Hippocampal formation (tissue), 2 donors: ENCODE measurements at regions not wholly inside any gene's neighbourhood (a gene's known extent, or its start where the extent isn't known, plus 50 kb on each side); places are given as distances from the start of the nearest gene placed in this dataset.

Experiments
- DNase-seq, 2 donors: peaks; one replicate each; lab custom pipeline; 2025; lab: John Stamatoyannopoulos, UW

DNA sequence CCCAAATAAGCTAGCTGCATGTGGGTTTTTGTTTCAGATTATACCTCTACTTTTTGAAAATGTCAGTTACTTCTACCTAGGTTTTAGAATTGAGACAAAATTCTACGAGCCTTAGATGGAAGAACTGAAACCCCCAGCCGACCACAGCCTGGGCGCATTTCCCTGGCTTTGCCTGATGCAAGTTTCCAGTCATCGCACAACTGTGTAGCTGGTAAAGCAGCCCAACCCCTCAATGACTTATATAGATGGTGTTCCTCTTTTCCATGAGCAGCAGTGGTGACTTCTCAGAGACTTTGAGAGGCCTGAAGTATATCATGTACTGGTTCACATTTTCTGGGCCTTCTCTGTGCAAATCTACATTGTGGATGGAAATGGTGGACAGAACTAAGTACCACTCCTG lies 515.4 kb upstream of the RAB6C start:
- DNase-seq: no peak

DNA sequence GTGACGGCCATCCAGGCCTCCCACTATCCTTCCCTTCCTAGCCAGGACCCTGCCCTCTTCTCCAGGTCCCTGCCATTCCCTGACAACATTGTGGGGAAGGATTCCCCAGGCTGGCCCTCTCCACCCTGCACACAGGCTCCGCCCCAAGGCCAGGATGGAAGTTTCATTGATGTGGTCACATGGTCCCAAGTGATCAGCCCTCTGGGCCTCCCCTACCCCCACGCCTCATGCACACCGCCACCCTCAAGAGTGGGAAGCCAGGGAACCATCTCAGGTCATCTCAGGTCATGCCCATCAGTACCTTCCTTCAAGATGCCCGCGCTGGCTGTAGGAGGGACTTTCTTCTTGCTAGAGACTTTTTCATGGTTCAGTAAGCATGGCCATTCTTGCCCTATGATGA lies 514.8 kb upstream of the RAB6C start:
- DNase-seq: no peak

DNA sequence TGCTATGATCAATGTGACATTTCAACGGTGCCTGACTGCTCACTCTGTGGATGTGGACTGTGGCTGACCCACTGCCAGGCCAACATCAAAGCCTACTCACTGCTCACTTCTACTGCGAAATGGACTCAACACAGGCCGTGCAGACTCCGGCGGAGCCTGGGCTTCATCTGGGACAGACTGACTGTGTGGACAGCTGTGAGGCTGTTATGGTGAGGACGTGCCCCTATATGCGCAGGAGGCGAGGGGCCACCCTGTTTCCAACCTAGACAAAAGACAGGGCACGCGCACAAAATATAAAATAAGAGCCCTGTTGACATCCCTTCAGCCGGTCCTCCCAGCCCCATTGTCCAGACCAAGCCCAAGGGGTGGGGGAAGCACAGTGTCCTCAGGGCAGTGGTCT lies 514.4 kb upstream of the RAB6C start:
- DNase-seq: no peak

DNA sequence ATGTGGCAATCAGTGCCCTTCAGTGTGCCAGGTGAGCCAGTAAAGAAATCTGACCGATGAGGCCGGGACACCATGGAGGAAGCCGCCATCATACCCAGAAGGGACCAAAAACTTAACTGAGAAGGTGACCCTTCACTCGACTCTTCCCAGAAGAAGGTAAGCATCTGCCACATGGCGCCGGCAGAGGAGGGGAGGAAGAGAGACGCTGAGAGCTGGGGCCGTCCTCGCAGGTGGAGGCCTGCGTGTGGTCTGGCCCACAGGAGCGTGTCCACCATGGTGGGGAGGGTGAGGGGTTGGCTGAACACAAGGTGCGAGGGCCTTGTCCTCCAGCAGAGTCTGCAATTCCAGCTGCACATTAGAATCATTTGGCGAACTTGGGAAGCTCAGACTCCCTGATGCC lies 513.1 kb upstream of the RAB6C start:
- DNase-seq: no peak

DNA sequence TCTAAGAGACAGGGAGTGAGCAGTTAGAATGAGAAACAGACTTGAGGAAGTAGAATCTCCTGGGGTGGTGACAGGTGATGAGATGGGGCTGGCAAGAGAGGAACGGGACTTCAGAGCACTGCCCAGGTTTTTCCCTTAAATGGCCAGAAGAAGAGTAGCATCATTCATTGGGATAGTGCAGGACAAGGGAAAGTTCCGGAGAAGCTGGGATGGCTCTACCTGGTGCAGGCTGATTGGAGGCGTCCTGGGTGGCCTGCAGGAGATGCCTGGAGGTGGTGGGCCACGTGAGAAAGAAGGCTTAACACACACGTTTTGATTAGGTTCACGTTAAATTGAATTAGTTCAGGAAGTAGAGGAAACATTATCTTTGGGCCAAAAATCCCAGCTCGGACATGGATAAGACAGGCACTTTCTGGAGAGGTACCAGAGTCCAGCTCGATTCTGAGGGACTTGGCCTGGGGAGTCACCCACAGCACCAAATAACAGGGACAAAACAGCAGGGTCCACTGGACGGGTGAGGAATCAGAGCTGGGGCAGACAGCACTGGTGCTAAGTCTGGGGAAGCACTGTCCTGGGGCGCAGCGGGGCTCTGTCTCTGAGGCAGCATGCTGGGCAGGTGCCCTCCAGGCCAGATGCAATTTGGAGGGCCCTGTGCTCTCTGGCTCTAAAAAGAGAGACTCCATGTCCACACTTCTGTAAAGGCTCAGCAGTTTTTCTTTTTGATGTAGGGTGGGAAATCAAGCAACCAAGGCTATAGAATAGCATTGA lies 512.3 kb upstream of the RAB6C start:
- DNase-seq: no peak

DNA sequence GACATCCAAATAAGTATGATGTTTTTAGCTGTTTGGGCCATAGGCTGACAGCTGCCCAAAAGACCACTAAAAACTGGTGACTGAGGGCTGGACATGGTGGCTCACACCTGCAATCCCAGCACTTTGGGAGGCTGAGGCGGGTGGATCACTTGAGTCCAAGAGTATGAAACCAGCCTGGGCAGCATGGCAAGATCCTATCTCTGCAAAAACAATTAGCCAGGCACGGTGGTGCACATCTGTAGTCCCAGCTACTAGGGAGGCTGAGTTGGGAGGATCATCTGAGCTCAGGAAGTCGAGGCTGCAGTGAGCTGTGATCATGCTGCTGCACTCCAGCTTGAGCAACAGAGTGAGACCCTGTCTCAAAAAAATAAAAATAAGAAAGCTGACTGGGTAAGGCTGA lies 511.5 kb upstream of the RAB6C start:
- no peak for DNase-seq

DNA sequence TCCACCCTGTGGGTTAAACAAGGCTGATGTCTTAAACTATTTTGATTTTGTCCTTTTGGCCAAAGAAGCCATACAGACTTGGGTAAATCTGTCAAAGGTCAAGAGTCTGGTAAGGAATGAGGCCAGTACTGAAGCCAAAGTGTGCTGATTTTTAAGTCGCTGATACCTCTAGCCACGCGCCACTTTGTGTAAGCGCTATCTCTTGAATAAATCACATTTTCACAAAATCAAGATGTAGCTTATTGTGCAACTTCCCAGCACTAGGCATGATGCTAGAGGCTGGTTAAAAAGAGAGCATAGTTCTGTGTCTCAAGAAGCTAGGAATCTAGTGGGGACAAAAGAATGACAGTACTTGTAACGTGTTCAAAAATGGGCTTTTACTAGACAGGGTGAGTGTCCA lies 510.6 kb upstream of the RAB6C start:
- DNase-seq: no peak

DNA sequence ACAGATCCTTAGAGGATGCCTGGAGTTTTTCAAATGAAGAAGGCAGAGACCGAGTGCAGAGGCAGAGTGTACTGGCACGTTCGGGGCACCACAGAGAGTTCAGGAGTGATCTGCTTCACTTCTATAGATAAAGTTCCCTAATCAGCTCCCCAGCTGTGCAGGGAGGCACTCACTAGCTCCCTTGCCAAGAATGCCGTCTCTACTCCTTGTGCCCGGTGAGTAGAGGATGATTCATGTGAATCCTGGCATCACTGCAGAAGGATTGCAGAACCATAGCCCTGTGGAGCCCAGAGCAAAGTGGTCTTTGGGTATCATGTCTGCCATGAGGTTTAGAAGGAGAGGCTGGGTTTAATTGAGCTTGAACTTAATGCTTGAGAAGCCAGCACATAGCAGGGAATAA lies 510.1 kb upstream of the RAB6C start:
- no peak for DNase-seq

DNA sequence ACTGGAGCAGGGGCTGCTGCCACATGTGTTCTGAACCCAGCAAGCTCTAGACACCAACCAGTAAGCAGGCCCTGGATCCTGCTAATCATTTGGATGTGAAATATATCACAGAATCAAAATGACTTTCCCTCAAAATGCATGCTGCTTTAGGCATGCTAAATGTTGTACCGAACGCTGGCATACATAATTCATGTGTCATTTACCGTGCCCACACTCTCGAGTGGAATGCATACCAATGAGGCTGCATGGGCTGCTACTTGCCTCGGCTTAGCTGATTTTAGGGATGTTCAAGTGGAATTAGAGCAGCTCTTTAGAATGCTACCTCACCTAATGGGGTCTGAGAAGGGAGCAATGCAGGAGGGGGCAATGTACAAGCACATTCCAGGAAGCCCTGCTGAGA lies 509.6 kb upstream of the RAB6C start:
- DNase-seq: no peak

DNA sequence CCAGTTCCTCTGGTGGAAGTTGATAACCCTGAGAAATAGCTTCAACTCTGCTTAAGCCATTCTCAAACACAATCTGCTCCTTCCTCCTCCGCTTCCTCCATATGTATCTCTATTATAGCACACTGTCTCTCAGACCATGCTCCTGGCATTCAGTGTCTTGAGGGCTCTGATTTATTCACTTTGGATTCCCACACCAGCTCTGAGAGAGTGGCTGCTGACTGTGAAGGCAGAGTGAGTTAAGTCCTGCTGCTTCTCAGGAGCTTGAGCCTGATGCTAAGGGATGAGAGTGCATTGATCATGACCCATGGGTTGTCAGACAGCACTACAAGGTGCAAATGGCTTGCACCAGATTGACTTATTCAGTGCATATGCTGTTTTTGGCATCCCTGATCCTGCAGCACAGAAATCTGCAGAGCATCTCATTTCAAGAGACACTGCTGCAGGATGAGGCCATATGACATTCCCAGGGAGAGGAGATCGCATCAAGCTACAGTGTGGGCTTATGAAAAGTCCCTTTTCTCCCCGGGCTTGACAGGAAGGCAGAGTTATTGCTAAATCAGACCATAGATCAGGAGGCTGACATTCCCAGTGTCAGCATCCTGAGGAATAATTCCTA lies 500.5 kb upstream of the RAB6C start:
- no peak for DNase-seq

DNA sequence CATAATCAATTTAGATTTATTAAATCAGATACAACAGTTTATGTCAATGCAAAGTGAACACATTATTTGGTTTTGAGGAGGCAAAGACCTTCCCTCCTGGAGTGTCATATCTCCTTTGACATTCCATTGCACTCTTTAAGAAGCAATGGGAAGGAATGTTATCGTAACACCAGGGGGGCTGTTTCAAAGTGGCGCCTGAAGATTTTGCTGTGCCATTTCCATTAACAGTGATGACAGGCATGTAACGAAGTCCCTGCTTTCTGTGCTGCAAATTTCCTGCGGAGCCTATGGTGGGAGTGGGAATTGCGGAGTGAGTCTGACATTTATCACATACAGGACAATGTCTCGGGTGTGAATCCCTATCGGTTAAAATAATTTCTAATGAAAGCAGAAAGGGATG lies 499.6 kb upstream of the RAB6C start:
- DNase-seq: no peak

DNA sequence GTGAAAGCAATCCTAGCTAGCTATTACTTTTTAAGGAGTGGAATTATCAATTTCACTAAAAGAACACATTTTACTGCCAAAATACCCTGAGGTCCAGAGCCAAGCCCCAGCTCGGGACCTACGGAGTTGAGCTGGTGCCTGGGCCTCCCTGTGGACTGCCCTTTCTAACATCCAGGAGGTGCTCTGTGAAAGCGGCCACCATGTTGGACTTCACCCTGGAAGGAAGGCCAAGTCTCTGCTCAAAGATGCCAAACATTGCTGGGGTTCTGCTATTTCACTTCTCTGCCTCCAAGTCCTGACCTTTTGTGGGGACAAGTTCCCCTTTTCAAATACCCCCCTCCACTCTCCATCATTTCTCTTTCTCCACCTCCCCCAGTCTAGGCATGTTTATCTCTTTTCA lies 498.7 kb upstream of the RAB6C start:
- DNase-seq: no peak

DNA sequence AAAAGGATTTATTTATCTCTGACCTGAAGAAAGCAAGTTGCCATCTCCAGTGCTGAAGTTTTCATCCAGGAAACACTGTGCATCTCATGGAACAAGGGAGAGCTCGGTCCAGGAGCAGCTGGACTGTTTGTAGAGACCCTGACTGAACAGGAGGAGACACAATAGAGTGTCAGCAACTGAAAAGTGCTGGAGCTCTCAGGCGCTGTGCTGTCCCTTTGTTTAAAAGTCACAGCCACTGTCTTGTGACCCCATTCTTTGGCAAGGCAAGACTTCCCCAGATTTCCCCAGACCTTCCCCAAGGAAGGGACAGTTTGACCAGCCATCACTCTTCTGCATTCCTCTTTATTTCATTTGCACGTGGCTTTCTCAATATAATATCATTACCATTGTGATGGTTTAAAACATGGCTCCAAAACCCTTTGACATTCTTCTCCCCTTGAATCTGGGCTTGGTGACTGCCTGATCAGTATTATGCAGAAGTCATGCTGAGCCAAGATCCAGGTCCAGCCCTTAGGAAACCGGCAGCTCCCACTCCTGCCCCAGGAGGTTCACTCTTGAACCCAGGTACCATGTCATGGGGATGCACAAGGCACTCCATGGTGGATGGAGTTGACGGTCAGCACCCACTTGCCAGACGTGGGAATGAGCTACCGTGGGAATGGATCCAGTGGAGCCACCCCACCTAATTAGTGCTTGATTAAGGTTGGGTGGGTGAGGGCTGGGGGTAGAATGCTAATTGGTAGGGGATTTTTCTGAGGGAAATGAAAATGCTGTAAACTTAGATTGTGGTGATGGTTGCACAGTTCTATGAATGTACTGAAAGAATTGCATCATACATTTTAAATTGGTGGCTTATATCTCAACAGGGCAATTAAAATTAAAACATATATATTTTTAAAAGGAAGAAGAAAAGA lies 497.9 kb upstream of the RAB6C start:
- DNase-seq: no peak

DNA sequence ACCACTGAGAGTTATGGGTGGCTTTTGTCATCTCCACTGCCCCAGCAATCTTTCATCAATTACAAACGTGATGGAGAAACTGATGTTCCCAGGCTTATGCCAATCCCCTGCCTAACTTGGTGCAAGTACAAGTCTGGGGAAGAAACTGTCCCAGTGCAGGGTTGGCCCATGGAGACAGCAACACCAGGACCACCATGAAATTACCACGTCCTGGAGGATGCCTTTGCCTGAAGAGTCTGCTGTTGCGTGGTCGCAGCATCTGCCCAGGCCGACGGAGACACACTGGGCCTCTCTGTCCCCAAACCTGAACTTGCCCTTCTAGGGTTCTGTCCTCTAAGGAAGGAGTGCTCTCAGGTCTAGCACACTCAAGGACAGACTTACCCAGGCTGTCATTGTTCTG lies 496.8 kb upstream of the RAB6C start:
- DNase-seq: no peak

DNA sequence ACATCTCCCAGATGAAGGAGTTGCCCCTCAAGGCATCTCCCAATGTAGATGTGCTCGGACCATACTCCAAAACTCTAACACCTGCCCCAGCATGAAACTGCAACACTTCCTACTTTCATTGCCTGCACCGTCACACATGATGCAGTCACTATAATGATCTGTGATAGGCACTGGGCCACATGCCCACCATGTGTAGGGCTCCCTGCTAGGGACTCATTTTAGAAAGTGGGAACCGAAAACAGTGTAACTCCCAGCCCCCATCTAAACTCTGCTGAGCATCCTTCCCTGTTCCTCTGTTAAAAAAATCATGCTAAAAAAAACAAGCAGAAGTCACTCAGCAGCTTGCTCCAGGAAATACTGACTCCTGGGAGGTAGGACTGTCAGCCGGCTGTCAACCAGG lies 496.1 kb upstream of the RAB6C start:
- no peak for DNase-seq

DNA sequence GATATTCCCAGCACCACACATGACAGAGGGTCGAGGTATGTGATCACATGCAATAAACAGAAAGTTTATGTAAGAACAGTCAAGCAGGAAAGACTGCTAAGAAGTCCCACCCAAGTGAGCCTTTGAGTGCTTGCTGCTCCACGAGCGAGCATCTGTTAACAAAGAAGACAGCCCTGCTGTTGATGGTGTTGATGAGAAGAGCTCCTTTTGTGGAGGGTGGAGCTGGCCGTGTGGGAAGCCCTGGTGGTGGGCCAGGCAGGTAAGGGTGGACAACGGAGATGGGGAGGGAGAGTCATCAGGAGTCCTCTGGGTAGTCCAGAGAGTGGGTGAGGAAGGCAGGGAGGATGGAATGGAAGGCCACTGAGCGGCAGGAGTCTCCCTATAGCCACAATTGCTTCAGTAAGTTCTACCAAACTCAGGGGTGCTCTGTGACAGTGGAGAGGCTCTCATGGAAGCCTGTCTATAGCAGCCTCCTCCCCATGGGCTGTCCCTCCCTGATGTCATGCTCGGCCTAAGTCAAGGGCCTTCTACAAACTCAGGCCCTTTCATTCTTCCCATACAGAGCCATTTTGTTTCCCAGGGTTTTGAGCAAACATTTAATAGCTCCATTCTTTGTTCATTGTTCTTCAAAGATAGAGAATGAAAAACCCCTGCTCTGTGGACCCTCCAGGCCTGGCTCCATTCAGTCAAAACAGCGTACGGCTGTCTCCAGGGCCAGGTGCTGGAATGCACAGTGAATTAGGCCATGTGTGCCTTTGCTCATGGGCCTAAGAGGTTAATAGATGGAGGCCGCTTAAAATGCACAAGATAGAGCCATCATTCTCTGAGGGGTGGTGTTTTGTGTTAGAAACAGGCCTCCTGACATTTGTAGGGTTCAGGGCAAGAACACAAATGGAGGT lies 494.2 kb upstream of the RAB6C start:
- no peak for DNase-seq

DNA sequence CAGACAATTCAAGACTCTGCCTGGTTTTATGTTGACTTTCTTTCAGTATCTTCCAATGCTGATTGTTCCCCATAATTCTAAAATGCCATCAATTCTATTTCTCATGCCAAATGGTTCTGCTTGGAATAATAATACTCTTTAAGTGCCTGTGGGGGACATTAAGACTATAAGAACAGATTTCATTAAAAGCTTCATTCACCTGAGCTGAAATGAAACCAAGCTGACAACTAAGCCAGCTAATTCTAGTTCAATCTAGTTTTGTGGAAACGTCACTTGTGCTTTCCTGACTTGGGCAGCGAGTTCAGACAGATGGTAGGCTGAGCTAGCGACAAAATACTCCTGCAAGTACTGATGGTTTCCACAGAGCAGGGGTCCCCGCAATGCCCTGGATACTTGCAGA lies 491.1 kb upstream of the RAB6C start:
- DNase-seq: no peak

DNA sequence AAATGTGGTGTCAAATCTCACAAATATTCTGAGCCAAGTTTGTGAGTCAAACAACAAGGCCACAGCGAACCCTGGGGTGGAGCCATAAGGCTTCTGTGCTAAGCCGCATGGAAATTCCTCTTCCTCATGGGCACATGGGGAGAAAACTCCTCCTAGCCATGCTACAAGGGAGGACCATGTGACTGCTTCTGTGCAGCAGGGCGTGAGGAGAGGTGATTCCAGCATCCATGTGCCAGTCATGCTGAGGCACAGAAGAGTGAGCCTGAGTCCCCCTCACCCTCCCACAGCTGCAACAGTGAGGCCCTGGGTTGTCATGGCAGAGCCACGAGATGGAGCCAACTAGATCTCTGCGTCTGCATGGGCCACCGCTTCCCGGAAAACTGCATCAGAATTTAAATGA lies 488.8 kb upstream of the RAB6C start:
- DNase-seq: no peak

DNA sequence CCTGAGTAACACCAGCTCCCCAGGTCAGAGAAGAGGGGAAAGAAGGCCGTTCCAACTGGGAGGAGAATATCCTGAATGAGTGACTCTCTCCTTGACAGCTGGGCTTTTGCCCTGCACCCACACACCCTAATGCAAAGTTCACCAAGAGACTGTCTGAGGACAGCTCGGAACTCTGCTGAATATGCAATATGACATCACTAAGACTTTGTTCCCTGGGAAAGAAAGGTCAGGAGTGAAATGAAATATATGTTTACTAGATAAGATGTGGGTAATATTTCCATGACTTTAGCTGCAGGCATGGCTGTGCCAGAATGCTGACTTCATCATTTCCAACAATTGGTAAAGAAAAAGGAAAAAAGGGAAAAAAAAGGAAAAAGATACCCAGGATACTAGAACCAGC lies 488.2 kb upstream of the RAB6C start:
- no peak for DNase-seq

DNA sequence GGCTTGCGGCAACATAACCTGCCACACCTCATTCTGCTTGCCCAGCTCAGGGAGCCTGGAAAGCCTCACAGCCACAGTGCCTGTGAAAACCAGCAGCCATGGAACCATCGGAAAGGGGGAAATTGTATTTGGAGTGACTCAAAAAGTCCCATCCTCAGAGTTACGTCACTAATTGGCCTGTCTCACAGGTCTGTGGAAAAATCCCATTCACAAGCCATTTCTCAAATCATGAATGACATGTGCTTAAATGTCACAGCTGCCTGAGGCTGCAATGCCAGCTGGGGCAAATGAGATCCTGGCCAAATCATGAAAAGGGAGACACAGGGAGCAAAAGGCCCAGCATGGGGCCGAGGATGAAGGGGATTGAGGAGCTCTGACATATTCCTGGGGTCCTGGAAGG lies 486.9 kb upstream of the RAB6C start:
- no peak for DNase-seq

DNA sequence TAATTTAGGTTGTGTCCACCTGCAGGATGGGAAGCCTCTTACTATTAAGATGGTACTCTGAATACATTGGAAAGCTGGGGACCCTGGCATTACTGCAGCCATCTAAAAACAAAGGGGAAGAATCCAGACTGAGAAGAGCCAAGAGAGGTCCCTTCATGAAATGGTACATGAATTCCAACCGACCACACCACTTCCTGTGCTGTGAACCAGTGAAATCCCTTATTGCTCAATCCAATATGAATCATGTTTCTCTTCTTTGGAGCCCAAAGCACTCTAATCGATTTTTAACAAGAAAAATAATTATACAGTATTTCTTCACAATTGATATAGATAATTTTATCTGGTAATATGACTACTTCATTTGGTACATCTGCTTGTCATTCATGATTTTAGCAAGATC lies 479.7 kb upstream of the RAB6C start:
- no peak for DNase-seq

DNA sequence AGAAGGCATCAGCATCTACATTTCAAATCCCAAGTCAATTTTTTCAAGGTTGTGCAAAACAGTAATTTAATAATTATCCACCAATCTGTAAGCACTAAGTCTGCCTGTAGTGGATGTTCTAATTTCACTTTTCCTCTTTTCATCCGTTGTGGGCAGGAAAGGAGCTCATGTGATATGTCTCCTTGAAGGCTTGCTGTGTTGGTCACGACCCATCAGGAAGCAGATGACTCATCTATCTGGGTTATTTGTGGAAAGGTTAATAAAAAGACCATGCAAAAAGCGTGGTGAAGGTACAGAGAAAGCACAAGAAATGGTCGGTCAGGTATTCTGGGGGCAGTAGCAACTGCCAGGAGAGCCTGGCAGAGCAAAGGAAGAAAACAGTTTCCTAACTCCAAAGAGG lies 476.7 kb upstream of the RAB6C start:
- DNase-seq: no peak
